Neural progenitor cell (in vitro differentiated cells): ENCODE measurements at regions not wholly inside any gene's neighbourhood (a gene's known extent, or its start where the extent isn't known, plus 50 kb on each side); places are given as distances from the start of the nearest gene placed in this dataset.

Source experiments
- CTCF ChIP-seq: fragments of 200-600 bp; sonication (generic); IDR thresholded peaks from 2 replicates; pipeline ENCODE4 v1.5.1; 2017; ENCODE audit warnings: antibody characterized with exemption, mild to moderate bottlenecking
- EZH2 ChIP-seq: fragments of 200-600 bp; sonication (generic); IDR thresholded peaks from 2 replicates; pipeline ENCODE4 v1.6.1; 2017; ENCODE audit warnings: antibody characterized with exemption, mild to moderate bottlenecking, moderate library complexity
- EZH2phosphoT487 ChIP-seq: fragments of 200-600 bp; sonication (generic); IDR thresholded peaks from 2 replicates; pipeline ENCODE4 v1.6.1; 2017; ENCODE audit warnings: antibody characterized with exemption

DNA sequence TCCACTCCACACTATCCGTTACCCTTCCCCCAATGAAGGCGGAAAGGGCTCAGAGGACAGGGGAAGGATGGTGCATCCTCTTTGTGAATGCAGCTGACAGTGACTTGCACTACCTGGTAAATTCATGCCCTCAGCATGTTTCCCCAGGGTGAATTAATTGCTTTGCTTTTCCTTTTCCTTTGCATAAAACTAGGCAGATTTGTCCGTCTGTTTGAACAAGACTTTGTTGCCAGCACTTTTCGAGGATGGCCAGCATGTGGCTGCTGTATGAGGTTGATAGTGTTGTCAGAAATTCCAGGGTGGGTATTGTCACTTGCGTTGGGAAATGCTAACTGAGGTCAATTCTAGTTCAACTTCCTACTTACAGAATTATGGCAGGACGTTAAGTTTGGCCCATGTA lies 79.0 kb upstream of the RARB start:
- no peak for TF ChIP-seq EZH2
- TF ChIP-seq CTCF: no peak
- TF ChIP-seq EZH2phosphoT487: no peak
